ENCODE measurements at regions not wholly inside any gene's neighbourhood (a gene's known extent, or its start where the extent isn't known, plus 50 kb on each side); places are given as distances from the start of the nearest gene placed in this dataset.

- POLR2A ChIA-PET, result no interaction called here
Observed at GRCh38 chr6:23704479-23705052, 421.4 kb upstream of the NRSN1 start.

More at GRCh38 chr6:23704479-23705052, 421.4 kb upstream of the NRSN1 start:
- no peaks in the 10 kb centered on the region for H3K4me1 ChIP-seq (ENCODE audit: control insufficient read depth in 1 of 2, insufficient read depth in 2 of 2, low read length in 2 of 2)
- H3K79me2 ChIP-seq (ENCODE audit: insufficient read depth, low read length), result no peaks in the 10 kb centered on the region
- DNase-seq (ENCODE audit: low read depth, low spot score) (no peak), ATAC-seq (no peak)
- H4K20me1 ChIP-seq (ENCODE audit: insufficient read depth), result no peaks in the 10 kb centered on the region
- BruUV-seq (replicated peaks), result no TSS peak
- H3K27me3 ChIP-seq (ENCODE audit: insufficient read depth, low read length), result no peaks in the 10 kb centered on the region
- no peak overlapping the region for H3K27ac ChIP-seq (ENCODE audit: low read depth, low read length)
- intact Hi-C loops (cut with micrococcal nuclease), result no loop called here
- H3K9ac ChIP-seq (ENCODE audit: low read length), result no peak overlapping the region
- RAD21 ChIA-PET (ENCODE audit: low non-redundant PET in 1 of 2, low total read pairs in 2 of 2, uncharacterized antibody in 2 of 2, unreplicated experiment in 2 of 2), result no interaction called here
- no peak overlapping the region for H3K4me3 ChIP-seq (replicated peaks in 1 of 2; ENCODE audit: low read depth in 1 of 2, low read length in 2 of 2)
- peaks cover 0 to 3% of the 10 kb centered on the region in 2 experiments; a peak in 2 of 4 replicates for H3K9me3 ChIP-seq (ENCODE audit: control insufficient read depth in 1 of 2, insufficient read depth in 1 of 2, low read depth in 1 of 2, low read length in 2 of 2)
- no peaks in the 10 kb centered on the region for H3K36me3 ChIP-seq (ENCODE audit: control insufficient read depth in 1 of 2, insufficient read depth in 2 of 2, low read length in 2 of 2)
- H2AFZ ChIP-seq (ENCODE audit: low read depth, low read length, poor library complexity, severe bottlenecking), result no peak overlapping the region
- CTCF ChIA-PET, result no interaction called here
- no peaks in the 10 kb centered on the region for H3K9me2 ChIP-seq (ENCODE audit: insufficient read depth)
- H3K4me2 ChIP-seq (ENCODE audit: low read length), result no peak overlapping the region
- no peak for TF ChIP-seq TCF7L2 (IDR thresholded peaks at IDR 0.05; ENCODE audit: borderline replicate concordance, extremely low read depth, insufficient read depth, insufficient read length)
- no peak for TF ChIP-seq FOSL1 (IDR thresholded peaks at IDR 0.05; ENCODE audit: low read depth)
- no peak for TF ChIP-seq ELF1 (IDR thresholded peaks at IDR 0.05; ENCODE audit: borderline replicate concordance, low read depth)
- TF ChIP-seq ZNF274 (IDR thresholded peaks at IDR 0.05; ENCODE audit: low read depth, low read length), result no peak
- no peak for TF ChIP-seq JUND (IDR thresholded peaks at IDR 0.05)
- TF ChIP-seq, protein P1, sequence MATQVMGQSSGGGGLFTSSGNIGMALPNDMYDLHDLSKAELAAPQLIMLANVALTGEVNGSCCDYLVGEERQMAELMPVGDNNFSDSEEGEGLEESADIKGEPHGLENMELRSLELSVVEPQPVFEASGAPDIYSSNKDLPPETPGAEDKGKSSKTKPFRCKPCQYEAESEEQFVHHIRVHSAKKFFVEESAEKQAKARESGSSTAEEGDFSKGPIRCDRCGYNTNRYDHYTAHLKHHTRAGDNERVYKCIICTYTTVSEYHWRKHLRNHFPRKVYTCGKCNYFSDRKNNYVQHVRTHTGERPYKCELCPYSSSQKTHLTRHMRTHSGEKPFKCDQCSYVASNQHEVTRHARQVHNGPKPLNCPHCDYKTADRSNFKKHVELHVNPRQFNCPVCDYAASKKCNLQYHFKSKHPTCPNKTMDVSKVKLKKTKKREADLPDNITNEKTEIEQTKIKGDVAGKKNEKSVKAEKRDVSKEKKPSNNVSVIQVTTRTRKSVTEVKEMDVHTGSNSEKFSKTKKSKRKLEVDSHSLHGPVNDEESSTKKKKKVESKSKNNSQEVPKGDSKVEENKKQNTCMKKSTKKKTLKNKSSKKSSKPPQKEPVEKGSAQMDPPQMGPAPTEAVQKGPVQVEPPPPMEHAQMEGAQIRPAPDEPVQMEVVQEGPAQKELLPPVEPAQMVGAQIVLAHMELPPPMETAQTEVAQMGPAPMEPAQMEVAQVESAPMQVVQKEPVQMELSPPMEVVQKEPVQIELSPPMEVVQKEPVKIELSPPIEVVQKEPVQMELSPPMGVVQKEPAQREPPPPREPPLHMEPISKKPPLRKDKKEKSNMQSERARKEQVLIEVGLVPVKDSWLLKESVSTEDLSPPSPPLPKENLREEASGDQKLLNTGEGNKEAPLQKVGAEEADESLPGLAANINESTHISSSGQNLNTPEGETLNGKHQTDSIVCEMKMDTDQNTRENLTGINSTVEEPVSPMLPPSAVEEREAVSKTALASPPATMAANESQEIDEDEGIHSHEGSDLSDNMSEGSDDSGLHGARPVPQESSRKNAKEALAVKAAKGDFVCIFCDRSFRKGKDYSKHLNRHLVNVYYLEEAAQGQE (IDR thresholded peaks at IDR 0.05; ENCODE audit: low read depth), result no peak
